ENCODE measurements at regions not wholly inside any gene's neighbourhood (a gene's known extent, or its start where the extent isn't known, plus 50 kb on each side); places are given as distances from the start of the nearest gene placed in this dataset.

DNA sequence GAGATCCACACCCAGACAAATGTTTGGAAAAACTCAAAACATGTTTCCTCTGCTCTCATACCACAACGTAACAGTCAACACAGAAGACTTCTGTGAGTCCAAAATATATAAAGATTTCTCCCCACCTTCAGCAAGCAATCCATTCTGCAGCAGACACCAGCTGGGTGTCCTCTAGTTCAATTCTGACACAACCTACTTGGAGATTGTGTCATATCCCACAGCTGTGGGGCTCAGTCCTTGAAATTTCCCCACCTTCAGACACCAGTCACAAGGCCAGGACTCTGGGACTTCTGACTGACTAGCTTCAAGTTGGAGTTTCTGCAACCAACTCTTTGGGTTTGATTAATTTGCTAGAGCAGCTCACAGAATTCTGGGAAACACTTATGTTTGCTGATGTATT is 244.8 kb upstream of the CDYL start:
- H3K9me2 ChIP-seq (replicated peaks; ENCODE audit: insufficient read depth, low read length), result 0 out of 2 replicates have a peak, but pooled peaks cover 4% of the 10 kb centered on the region
- no peaks in the 10 kb centered on the region for H3K79me2 ChIP-seq (ENCODE audit: low read length)

GRCh38 chr6:4522453-4522852 is 253.8 kb upstream of the CDYL start:
- H2AFZ ChIP-seq (ENCODE audit: low read length), result no peak overlapping the region
- H3K9ac ChIP-seq (ENCODE audit: low read length), result no peak overlapping the region
- no peaks in the 10 kb centered on the region for H3K9me3 ChIP-seq (ENCODE audit: low read length)
- DNase-seq, result no peak
- no peak overlapping the region for H3K27ac ChIP-seq (ENCODE audit: low read length)
- no peak overlapping the region for H3K4me2 ChIP-seq (ENCODE audit: low read depth, low read length, poor library complexity, severe bottlenecking)
- H3K36me3 ChIP-seq (ENCODE audit: insufficient read depth, low read length), result no peaks in the 10 kb centered on the region
- no peaks in the 10 kb centered on the region for H3K27me3 ChIP-seq (ENCODE audit: low read length)
- H3K4me1 ChIP-seq (ENCODE audit: low read length), result no peaks in the 10 kb centered on the region
- no peaks in the 10 kb centered on the region for H3K79me2 ChIP-seq (ENCODE audit: low read length)
- H3K9me2 ChIP-seq (replicated peaks; ENCODE audit: insufficient read depth, low read length), result no peaks in the 10 kb centered on the region
- H3K4me3 ChIP-seq (ENCODE audit: low read length), result no peak overlapping the region
- no peaks in the 10 kb centered on the region for H4K20me1 ChIP-seq (ENCODE audit: insufficient read depth, low read depth, low read length)

More for the DNA sequence above, 244.8 kb upstream of the CDYL start:
- Histone ChIP-seq H3K4me1 (ENCODE audit: low read length) (no peaks in the 10 kb centered on the region), H3K9ac (ENCODE audit: low read length) (no peak overlapping the region), H2AFZ (ENCODE audit: low read length) (no peak overlapping the region), H3K9me3 (ENCODE audit: low read length) (no peaks in the 10 kb centered on the region), H3K27me3 (ENCODE audit: low read length) (0 out of 2 replicates have a peak, but pooled peaks cover 2% of the 10 kb centered on the region), H3K36me3 (ENCODE audit: insufficient read depth, low read length) (no peaks in the 10 kb centered on the region), H3K4me3 (ENCODE audit: low read length) (no peak overlapping the region), H3K27ac (ENCODE audit: low read length) (no peak overlapping the region), H4K20me1 (ENCODE audit: insufficient read depth, low read depth, low read length) (no peaks in the 10 kb centered on the region), H3K4me2 (ENCODE audit: low read depth, low read length, poor library complexity, severe bottlenecking) (no peak overlapping the region)
- DNase-seq, result no peak

DNA sequence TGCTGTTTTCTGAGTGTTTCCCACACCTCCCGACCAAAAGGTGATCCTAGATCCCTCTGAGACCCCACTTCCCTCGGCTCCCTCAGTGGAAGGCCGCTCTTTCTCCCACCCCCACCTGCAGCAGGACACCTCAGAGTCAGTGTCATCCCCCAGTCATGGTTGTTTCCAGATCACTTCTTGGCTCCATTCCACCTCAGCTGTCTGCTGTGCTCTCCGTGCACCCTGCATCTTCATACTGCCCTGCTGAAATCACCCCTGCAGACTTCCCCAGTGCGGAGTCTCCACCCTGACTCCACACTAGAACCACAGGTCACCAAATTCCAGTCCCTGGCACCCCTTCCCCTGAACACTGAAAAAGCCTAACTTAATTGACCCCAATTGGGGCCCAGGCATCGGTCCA is 255.1 kb upstream of the CDYL start:
- H3K9me2 ChIP-seq (replicated peaks; ENCODE audit: insufficient read depth, low read length), result no peaks in the 10 kb centered on the region
- H3K36me3 ChIP-seq (ENCODE audit: insufficient read depth, low read length), result no peaks in the 10 kb centered on the region
- no peak overlapping the region for H3K4me2 ChIP-seq (ENCODE audit: low read depth, low read length, poor library complexity, severe bottlenecking)
- H3K9ac ChIP-seq (ENCODE audit: low read length), result no peak overlapping the region
- no peaks in the 10 kb centered on the region for H4K20me1 ChIP-seq (ENCODE audit: insufficient read depth, low read depth, low read length)
- no peak overlapping the region for H2AFZ ChIP-seq (ENCODE audit: low read length)
- DNase-seq, result no peak
- H3K79me2 ChIP-seq (ENCODE audit: low read length), result no peaks in the 10 kb centered on the region
- no peaks in the 10 kb centered on the region for H3K4me1 ChIP-seq (ENCODE audit: low read length)
- no peaks in the 10 kb centered on the region for H3K9me3 ChIP-seq (ENCODE audit: low read length)
- no peaks in the 10 kb centered on the region for H3K27me3 ChIP-seq (ENCODE audit: low read length)
- no peak overlapping the region for H3K27ac ChIP-seq (ENCODE audit: low read length)
- H3K4me3 ChIP-seq (ENCODE audit: low read length), result no peak overlapping the region

- H3K4me1 ChIP-seq (ENCODE audit: low read length), result no peaks in the 10 kb centered on the region
- no peak overlapping the region for H3K4me2 ChIP-seq (ENCODE audit: low read depth, low read length, poor library complexity, severe bottlenecking)
- H3K27me3 ChIP-seq (ENCODE audit: low read length), result no peaks in the 10 kb centered on the region
- H3K36me3 ChIP-seq (ENCODE audit: insufficient read depth, low read length), result no peaks in the 10 kb centered on the region
- H3K27ac ChIP-seq (ENCODE audit: low read length), result no peak overlapping the region
- H3K9me2 ChIP-seq (replicated peaks; ENCODE audit: insufficient read depth, low read length), result no peaks in the 10 kb centered on the region
- H3K9ac ChIP-seq (ENCODE audit: low read length), result no peak overlapping the region
- H3K4me3 ChIP-seq (ENCODE audit: low read length), result no peak overlapping the region
- no peaks in the 10 kb centered on the region for H4K20me1 ChIP-seq (ENCODE audit: insufficient read depth, low read depth, low read length)
- no peaks in the 10 kb centered on the region for H3K9me3 ChIP-seq (ENCODE audit: low read length)
- no peak overlapping the region for H2AFZ ChIP-seq (ENCODE audit: low read length)
- no peak for DNase-seq
- H3K79me2 ChIP-seq (ENCODE audit: low read length), result no peaks in the 10 kb centered on the region
Measured at GRCh38 chr6:4518506-4518905, 257.7 kb upstream of the CDYL start.

GRCh38 chr6:4516206-4516605 is 260.0 kb upstream of the CDYL start:
- H3K79me2 ChIP-seq (ENCODE audit: low read length), result no peaks in the 10 kb centered on the region
- H3K9me2 ChIP-seq (replicated peaks; ENCODE audit: insufficient read depth, low read length), result no peaks in the 10 kb centered on the region
- H3K27me3 ChIP-seq (ENCODE audit: low read length), result no peaks in the 10 kb centered on the region
- no peak overlapping the region for H3K9ac ChIP-seq (ENCODE audit: low read length)
- H3K4me1 ChIP-seq (ENCODE audit: low read length), result no peaks in the 10 kb centered on the region
- no peak overlapping the region for H2AFZ ChIP-seq (ENCODE audit: low read length)
- no peaks in the 10 kb centered on the region for H3K9me3 ChIP-seq (ENCODE audit: low read length)
- no peaks in the 10 kb centered on the region for H3K36me3 ChIP-seq (ENCODE audit: insufficient read depth, low read length)
- H3K4me3 ChIP-seq (ENCODE audit: low read length), result no peak overlapping the region
- DNase-seq, result no peak
- no peak overlapping the region for H3K4me2 ChIP-seq (ENCODE audit: low read depth, low read length, poor library complexity, severe bottlenecking)
- no peak overlapping the region for H3K27ac ChIP-seq (ENCODE audit: low read length)
- H4K20me1 ChIP-seq (ENCODE audit: insufficient read depth, low read depth, low read length), result no peaks in the 10 kb centered on the region

DNA sequence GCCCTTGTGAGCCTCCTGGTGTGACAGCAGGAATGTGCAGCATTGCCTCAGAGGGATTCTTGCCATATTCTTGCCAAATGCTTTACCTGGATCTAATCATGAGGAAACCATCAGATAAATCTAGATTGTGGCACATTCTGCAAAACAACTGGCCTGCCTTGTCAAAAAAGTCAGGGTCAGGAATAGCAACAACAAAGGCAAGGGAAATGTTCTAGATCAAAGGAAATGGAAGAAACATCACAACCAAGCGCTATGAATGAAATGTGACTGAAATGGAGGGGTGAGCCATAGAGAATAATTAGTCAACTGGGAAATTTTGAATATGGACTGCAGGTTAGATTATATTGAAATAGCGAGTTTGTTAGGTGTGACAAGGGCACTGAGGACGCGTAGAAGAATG is 262.6 kb upstream of the CDYL start:
- Histone ChIP-seq H3K79me2 (ENCODE audit: low read length) (no peaks in the 10 kb centered on the region), H3K4me3 (ENCODE audit: low read length) (no peak overlapping the region), H3K9me2 (replicated peaks; ENCODE audit: insufficient read depth, low read length) (no peaks in the 10 kb centered on the region), H3K27ac (ENCODE audit: low read length) (no peak overlapping the region), H3K9ac (ENCODE audit: low read length) (no peak overlapping the region), H3K4me2 (ENCODE audit: low read depth, low read length, poor library complexity, severe bottlenecking) (no peak overlapping the region), H3K36me3 (ENCODE audit: insufficient read depth, low read length) (no peaks in the 10 kb centered on the region), H3K27me3 (ENCODE audit: low read length) (no peaks in the 10 kb centered on the region), H3K9me3 (ENCODE audit: low read length) (no peaks in the 10 kb centered on the region), H4K20me1 (ENCODE audit: insufficient read depth, low read depth, low read length) (no peaks in the 10 kb centered on the region), H3K4me1 (ENCODE audit: low read length) (no peaks in the 10 kb centered on the region), H2AFZ (ENCODE audit: low read length) (no peak overlapping the region)
- no peak for DNase-seq

- H2AFZ ChIP-seq (ENCODE audit: low read length), result no peak overlapping the region
- H3K79me2 ChIP-seq (ENCODE audit: low read length), result no peaks in the 10 kb centered on the region
- H3K4me3 ChIP-seq (ENCODE audit: low read length), result no peak overlapping the region
Measured at GRCh38 chr6:4512051-4512471, 264.1 kb upstream of the CDYL start.

GRCh38 chr6:4511641-4512020 is 264.6 kb upstream of the CDYL start:
- Histone ChIP-seq H4K20me1 (ENCODE audit: insufficient read depth, low read depth, low read length) (no peaks in the 10 kb centered on the region), H3K9me2 (replicated peaks; ENCODE audit: insufficient read depth, low read length) (no peaks in the 10 kb centered on the region), H3K27ac (ENCODE audit: low read length) (no peak overlapping the region), H3K27me3 (ENCODE audit: low read length) (no peaks in the 10 kb centered on the region), H3K9ac (ENCODE audit: low read length) (no peak overlapping the region), H3K36me3 (ENCODE audit: insufficient read depth, low read length) (no peaks in the 10 kb centered on the region), H2AFZ (ENCODE audit: low read length) (no peak overlapping the region), H3K4me2 (ENCODE audit: low read depth, low read length, poor library complexity, severe bottlenecking) (no peak overlapping the region), H3K4me3 (ENCODE audit: low read length) (no peak overlapping the region), H3K79me2 (ENCODE audit: low read length) (no peaks in the 10 kb centered on the region), H3K9me3 (ENCODE audit: low read length) (no peaks in the 10 kb centered on the region), H3K4me1 (ENCODE audit: low read length) (no peaks in the 10 kb centered on the region)
- no peak for DNase-seq

More at GRCh38 chr6:4512051-4512471, 264.1 kb upstream of the CDYL start:
- no peaks in the 10 kb centered on the region for H3K27me3 ChIP-seq (ENCODE audit: low read length)
- H4K20me1 ChIP-seq (ENCODE audit: insufficient read depth, low read depth, low read length), result no peaks in the 10 kb centered on the region
- H3K9ac ChIP-seq (ENCODE audit: low read length), result no peak overlapping the region
- no peaks in the 10 kb centered on the region for H3K36me3 ChIP-seq (ENCODE audit: insufficient read depth, low read length)
- no peaks in the 10 kb centered on the region for H3K9me2 ChIP-seq (replicated peaks; ENCODE audit: insufficient read depth, low read length)
- H3K27ac ChIP-seq (ENCODE audit: low read length), result no peak overlapping the region
- H3K4me2 ChIP-seq (ENCODE audit: low read depth, low read length, poor library complexity, severe bottlenecking), result no peak overlapping the region
- H3K4me1 ChIP-seq (ENCODE audit: low read length), result no peaks in the 10 kb centered on the region
- no peak for DNase-seq
- H3K9me3 ChIP-seq (ENCODE audit: low read length), result no peaks in the 10 kb centered on the region
